HepG2 (cell line): ENCODE measurements at regions not wholly inside any gene's neighbourhood (a gene's known extent, or its start where the extent isn't known, plus 50 kb on each side); places are given as distances from the start of the nearest gene placed in this dataset.

Experiments
- ARNTL ChIP-seq: sonication (generic); formaldehyde crosslinking; IDR thresholded peaks from 2 replicates; pipeline ENCODE4 v1.4.0; 2020; ENCODE audit warnings: mild to moderate bottlenecking, missing genetic modification reagents
- CEBPB ChIP-seq: IDR thresholded peaks from 2 replicates; pipeline ENCODE4 v1.6.1; 2011; ENCODE audit warnings: low read depth, low read length, improper control_type of control experiment, borderline replicate concordance
- CTCF ChIP-seq: sonication (generic); formaldehyde crosslinking; IDR thresholded peaks from 2 replicates; pipeline ENCODE4 v1.5.0; 2020; ENCODE audit warnings: mild to moderate bottlenecking, missing genetic modification reagents, moderate library complexity
- FOXJ3 ChIP-seq: sonication (generic); formaldehyde crosslinking; IDR thresholded peaks from 2 replicates; pipeline ENCODE4 v1.4.0; 2020; ENCODE audit warnings: missing genetic modification reagents, mild to moderate bottlenecking, borderline replicate concordance
- JUN ChIP-seq: sonication (generic); formaldehyde crosslinking; IDR thresholded peaks from 2 replicates; pipeline ENCODE4 v1.4.0; 2020; ENCODE audit warnings: mild to moderate bottlenecking, missing genetic modification reagents
- NFYB ChIP-seq: sonication (generic); formaldehyde crosslinking; IDR thresholded peaks from 2 replicates; pipeline ENCODE4 v1.4.0; 2020; ENCODE audit warnings: missing genetic modification reagents
- PRPF4 ChIP-seq: fragments of 200-400 bp; formaldehyde crosslinking; IDR thresholded peaks from 2 replicates; pipeline ENCODE4 v1.6.1; 2016; ENCODE audit warnings: low read length, low read depth; ENCODE audit not compliant: poor library complexity, severe bottlenecking
- SMC3 ChIP-seq: IDR thresholded peaks from 2 replicates; pipeline ENCODE4 v1.6.1; 2011; ENCODE audit warnings: low read length, improper control_type of control experiment
- TAF1 ChIP-seq: sonication (generic); formaldehyde crosslinking; IDR thresholded peaks from 2 replicates; pipeline ENCODE4 v1.4.0; 2020; ENCODE audit warnings: missing genetic modification reagents
- ZNF274 ChIP-seq: sonication (generic); formaldehyde crosslinking; IDR thresholded peaks from 2 replicates; pipeline ENCODE4 v1.5.1; 2020; ENCODE audit warnings: mild to moderate bottlenecking, missing genetic modification reagents
- ZNF773 ChIP-seq: sonication (generic); formaldehyde crosslinking; IDR thresholded peaks from 2 replicates; pipeline ENCODE4 v1.4.0; 2020; ENCODE audit warnings: missing genetic modification reagents, borderline replicate concordance
- ZNF780A ChIP-seq: sonication (generic); formaldehyde crosslinking; IDR thresholded peaks from 2 replicates; pipeline ENCODE4 v1.8.0; 2022; ENCODE audit warnings: mild to moderate bottlenecking, missing genetic modification reagents, moderate library complexity
- ZNF800 ChIP-seq: sonication (generic); formaldehyde crosslinking; IDR thresholded peaks from 2 replicates; pipeline ENCODE4 v1.4.0; 2020; ENCODE audit warnings: missing genetic modification reagents
- TF ChIP-seq, protein P1 (sequence below): IDR thresholded peaks from 2 replicates; pipeline ENCODE4 v1.6.1; 2012; ENCODE audit warnings: inconsistent platforms

GRCh38 chr21:24714646-24715200 lies 892.6 kb downstream of the MRPL39 start:
- TF ChIP-seq NFYB (no peak), CEBPB (no peak), ZNF274 (CRISPR knock-in tag) (no peak), ARNTL (CRISPR knock-in tag) (no peak), CTCF (no peak), ZNF780A (no peak), JUN (CRISPR knock-in tag) (no peak), FOXJ3 (no peak), SMC3 (no peak), ZNF800 (CRISPR knock-in tag) (no peak), ZNF773 (no peak), TAF1 (no peak), PRPF4 (no peak)
- TF ChIP-seq, protein P1, sequence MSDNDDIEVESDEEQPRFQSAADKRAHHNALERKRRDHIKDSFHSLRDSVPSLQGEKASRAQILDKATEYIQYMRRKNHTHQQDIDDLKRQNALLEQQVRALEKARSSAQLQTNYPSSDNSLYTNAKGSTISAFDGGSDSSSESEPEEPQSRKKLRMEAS, result no peak
